Stimulated activated CD4-positive, alpha-beta T cell treated with anti-CD3 and anti-CD28 coated beads, Interleukin-15, amount 100 ng/mL, for 24 hours (primary cell): ENCODE measurements at regions not wholly inside any gene's neighbourhood (a gene's known extent, or its start where the extent isn't known, plus 50 kb on each side); places are given as distances from the start of the nearest gene placed in this dataset.
A peak's percentile ranks its signal among the peaks of the same experiment; 100 is the strongest.
"Not testable (repeated sequence)": the region's sequence is repeated elsewhere in the genome, so short reads cannot be mapped to it uniquely, and the experiment has no call there.

Source experiments
- DNase-seq: peaks from one replicate; pipeline ENCODE4 v3.0.0-alpha.2; 2020

DNA sequence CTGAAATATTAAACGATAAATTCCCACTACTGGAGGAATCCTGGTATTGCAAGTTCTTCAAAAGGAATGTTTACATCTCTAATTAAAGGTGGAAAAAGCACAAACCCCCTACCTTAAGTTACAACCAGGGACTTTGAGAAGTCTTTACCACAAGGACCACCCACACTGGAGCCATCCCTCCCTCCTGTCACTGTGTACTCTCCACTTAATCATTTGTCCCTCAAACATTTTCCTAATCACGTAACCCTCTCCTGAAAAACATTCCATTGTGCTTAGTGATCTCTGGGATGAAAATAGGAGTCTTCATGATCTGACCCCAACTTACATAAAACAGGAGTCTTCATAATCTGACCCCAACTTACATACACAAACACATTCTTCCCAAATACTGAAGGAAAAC lies 85.7 kb downstream of the SUCLG1 start:
- DNase-seq, result no peak

GRCh38 chr2:84362541-84362940 lies 96.5 kb downstream of the SUCLG1 start:
- DNase-seq, result no peak

DNA sequence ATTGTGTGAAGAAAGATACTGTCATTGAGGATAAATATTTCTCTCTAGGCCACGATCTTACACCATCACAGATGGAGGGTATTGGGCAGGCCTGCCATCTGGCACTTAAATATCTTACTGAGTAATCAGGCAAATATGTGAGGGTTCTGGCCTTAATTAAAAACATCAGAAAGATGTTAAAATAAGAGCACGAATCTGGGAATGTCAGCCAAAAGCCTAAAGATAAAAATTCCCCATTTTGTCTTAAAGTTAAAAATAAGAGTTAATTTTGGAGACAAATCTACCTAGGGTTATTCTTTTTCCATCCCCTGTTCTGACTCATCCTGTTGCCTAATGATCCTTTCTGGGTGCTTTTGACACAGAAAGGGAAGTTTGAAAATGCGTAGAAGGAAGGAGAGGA lies 121.0 kb downstream of the SUCLG1 start:
- DNase-seq, result no peak

GRCh38 chr2:84327645-84328249 lies 131.3 kb downstream of the SUCLG1 start:
- no peak for DNase-seq

GRCh38 chr2:84326831-84327432 lies 132.1 kb downstream of the SUCLG1 start:
- no peak for DNase-seq

DNA sequence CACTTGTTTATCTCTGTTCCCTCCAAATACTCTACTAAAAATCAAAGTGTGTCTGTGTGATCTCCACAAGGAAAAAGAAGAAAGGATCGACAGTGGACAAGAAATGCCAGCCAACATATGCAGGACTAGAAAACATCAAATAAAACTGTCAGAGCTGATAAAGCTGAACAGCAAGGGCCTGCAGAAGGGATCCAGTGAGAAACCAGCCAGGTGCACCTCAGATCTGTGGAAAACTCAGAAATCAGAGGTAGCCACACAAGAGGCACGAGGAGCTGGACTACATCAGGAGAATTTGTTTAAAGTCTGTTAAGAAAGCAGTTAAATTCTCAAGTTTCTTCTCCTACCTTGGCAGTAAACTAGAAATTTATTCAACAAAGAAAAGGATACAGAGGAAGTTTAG lies 135.2 kb downstream of the SUCLG1 start:
- no peak for DNase-seq

DNA sequence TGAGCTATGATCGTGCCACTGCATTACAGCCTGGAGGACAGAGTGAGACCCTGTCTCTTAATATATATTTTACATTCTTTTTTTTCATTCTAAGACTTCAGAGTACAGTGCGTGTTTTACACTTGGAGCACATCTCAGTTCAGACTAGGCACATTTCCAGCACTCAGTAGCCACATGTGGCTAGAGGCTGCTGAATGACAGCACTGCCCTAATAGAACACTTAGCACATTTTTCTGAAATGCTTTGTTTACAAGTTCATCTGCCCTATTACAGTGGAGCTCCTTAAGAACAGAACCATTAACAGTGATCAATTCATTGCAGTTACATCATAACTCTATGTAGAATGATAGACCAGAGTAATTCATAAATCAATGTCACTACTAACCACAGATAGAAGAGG lies 138.1 kb downstream of the SUCLG1 start:
- no peak for DNase-seq

- DNase-seq, result no peak
These were observed 139.5 kb downstream of the SUCLG1 start for GRCh38 chr2:84319581-84319980.

- no peak for DNase-seq
These were observed 141.9 kb downstream of the SUCLG1 start for GRCh38 chr2:84317135-84317534.

- DNase-seq, result peak; percentile 88
These were observed 144.2 kb downstream of the SUCLG1 start for GRCh38 chr2:84314901-84315330.

- DNase-seq, result no peak
These were observed 144.8 kb downstream of the SUCLG1 start for GRCh38 chr2:84314250-84314649.

DNA sequence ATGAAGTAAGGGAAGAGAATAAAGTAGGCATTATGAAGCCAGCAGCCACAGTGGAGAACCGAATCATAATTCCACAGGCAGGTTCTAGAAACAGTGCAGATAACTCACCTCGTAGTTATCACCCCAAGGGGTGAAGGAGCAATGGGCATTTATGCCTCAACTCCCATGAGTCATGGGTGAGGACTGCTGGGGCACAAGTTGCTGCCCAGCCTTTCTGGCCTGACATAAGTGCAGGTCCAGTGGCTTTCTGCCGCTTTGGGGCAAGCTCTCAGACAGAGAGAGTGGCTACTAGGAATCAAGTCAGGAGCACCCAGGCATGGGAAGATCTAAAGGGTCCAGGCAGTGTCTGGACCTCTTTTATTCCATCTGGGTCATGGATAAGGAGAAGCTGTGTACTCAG lies 149.8 kb downstream of the SUCLG1 start:
- no peak for DNase-seq

- DNase-seq, result no peak
These were observed 152.7 kb downstream of the SUCLG1 start for GRCh38 chr2:84306361-84306760.

DNA sequence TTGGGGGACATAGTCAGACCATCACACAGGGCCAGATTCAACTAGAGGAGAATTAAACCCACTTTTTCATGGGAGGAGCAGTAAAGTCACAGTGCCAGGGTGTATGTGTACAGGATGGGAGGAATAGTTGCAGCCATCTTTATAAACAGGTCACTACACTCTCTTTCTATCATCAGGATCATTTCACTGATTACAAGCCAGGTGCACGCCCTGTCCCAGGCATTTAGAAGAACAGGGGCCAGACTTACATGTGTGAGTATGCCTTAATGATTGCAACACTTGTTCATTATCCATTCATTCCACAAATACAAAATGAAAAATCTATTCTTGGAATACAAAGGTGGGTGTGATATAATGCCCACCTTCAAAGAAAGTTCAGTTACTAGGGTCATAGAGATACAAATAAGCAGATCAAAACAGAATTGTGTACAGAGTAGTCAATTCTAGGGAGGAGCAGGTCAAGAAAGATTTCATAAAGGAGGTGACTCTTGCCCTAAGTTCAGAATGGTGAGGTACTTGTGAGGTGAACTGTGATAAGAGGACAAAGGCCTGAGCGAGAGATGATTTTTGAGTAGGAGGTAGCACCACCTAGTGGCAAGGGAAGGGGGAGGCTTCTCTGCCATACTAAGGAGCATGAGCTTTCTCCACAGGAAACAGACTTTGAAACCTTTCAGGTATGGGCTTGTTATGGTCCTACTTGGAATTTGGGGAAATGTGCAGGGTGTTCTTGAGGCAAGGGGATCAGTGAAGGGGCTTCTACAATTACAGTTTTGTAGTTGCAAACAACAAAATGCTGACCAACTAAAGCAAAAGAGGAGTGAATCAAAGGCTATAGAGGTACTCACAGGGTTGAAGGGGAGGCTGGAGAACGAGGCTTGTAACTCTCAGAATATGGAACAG lies 156.3 kb downstream of the SUCLG1 start:
- DNase-seq, result peak; percentile 44

GRCh38 chr2:84301717-84302116 lies 157.4 kb downstream of the SUCLG1 start:
- DNase-seq, result no peak

- DNase-seq, result no peak
These were observed 158.4 kb downstream of the SUCLG1 start for GRCh38 chr2:84300696-84301029.

- not testable (repeated sequence) for DNase-seq
These were observed 158.9 kb downstream of the SUCLG1 start for GRCh38 chr2:84300001-84300695.

DNA sequence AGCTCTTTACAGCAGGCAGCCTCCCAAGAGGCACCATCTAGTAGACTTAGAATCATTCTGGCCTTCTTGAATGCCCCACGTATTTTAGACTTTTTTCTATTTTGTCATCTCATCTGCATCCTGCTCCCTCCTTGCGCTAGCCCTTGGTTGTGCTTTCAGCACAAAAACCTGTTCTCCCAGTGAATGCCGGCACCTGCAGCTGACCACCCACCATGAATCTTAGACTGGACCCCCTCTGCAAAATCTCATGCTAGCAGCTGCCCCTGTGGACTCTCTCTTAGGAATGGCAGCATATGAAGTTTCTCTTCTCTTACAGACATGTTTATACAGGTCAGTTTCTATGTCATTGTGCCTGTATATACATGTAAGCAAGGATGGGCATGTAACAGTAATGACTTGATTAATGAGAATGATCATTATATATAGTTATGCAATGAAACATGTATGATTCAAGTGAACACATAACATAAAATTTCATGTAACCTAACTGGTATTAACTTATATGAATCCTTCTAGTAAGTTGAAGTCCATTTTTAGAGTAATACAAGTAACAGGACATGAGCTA lies 159.8 kb downstream of the SUCLG1 start:
- no peak for DNase-seq

- DNase-seq, result no peak
These were observed 161.9 kb downstream of the SUCLG1 start for GRCh38 chr2:84297155-84297554.

GRCh38 chr2:84293791-84294380 lies 165.2 kb downstream of the SUCLG1 start:
- no peak for DNase-seq

DNA sequence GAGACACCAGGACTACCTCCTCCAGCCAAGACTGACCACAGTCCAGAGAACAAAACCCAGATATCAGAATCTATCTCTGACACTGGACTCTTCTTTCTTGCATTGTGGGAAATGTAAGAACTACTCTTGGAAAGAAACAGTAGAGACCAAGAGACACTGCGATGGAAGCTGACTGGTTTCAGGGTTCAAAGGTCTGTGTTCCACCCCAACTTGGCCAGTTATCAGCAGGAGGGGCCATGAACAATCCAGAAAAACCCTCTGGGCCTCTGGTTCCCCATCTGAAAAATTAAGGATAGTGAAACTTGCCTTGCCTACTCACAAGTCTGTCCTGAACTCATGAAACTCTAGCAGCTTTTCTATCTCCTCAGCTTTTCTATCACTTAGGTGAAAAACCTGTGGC lies 166.5 kb downstream of the SUCLG1 start:
- no peak for DNase-seq

GRCh38 chr2:84290537-84290936 lies 168.5 kb downstream of the SUCLG1 start:
- peak; percentile 3 for DNase-seq

GRCh38 chr2:84288293-84288692 lies 170.8 kb downstream of the SUCLG1 start:
- DNase-seq, result no peak
